MM.1S (cell line): ENCODE measurements at regions not wholly inside any gene's neighbourhood (a gene's known extent, or its start where the extent isn't known, plus 50 kb on each side); places are given as distances from the start of the nearest gene placed in this dataset.

Experiments
- EZH2phosphoT487 ChIP-seq: fragments of 300-600 bp; sonication (generic); IDR thresholded peaks from 2 replicates; pipeline ENCODE4 v1.6.1; 2018; ENCODE audit warnings: antibody characterized with exemption, low read length
- TF ChIP-seq, protein P1 (sequence below): fragments of 300-600 bp; sonication (generic); IDR thresholded peaks from 2 replicates; pipeline ENCODE4 v1.5.1; 2016; ENCODE audit warnings: antibody characterized with exemption, low read length, mixed read lengths

DNA sequence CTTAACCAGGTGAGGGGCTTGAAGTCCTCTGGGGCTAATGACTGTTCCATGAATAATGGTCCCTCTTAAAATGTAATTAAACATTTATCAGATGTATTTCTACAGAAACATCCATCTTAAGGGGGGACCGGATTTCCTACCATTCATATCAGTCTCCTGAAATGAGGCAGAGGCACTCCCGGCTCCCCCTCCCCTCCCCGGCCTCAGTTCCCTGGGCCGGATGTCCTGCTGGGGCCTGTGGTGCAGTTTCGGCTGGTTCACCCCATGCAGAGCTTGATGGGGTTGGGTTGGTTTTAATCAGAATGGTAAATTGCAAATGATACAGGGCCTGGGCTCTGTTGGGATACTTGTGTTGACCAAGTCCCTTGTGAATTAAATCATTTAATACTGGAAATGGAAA, 349.4 kb downstream of the PREX1 start:
- TF ChIP-seq, protein P1, sequence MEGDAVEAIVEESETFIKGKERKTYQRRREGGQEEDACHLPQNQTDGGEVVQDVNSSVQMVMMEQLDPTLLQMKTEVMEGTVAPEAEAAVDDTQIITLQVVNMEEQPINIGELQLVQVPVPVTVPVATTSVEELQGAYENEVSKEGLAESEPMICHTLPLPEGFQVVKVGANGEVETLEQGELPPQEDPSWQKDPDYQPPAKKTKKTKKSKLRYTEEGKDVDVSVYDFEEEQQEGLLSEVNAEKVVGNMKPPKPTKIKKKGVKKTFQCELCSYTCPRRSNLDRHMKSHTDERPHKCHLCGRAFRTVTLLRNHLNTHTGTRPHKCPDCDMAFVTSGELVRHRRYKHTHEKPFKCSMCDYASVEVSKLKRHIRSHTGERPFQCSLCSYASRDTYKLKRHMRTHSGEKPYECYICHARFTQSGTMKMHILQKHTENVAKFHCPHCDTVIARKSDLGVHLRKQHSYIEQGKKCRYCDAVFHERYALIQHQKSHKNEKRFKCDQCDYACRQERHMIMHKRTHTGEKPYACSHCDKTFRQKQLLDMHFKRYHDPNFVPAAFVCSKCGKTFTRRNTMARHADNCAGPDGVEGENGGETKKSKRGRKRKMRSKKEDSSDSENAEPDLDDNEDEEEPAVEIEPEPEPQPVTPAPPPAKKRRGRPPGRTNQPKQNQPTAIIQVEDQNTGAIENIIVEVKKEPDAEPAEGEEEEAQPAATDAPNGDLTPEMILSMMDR: no peak
- TF ChIP-seq EZH2phosphoT487: no peak
